ENCODE measurements at regions not wholly inside any gene's neighbourhood (a gene's known extent, or its start where the extent isn't known, plus 50 kb on each side); places are given as distances from the start of the nearest gene placed in this dataset.

GRCh38 chr2:45331410-45331786, 279.7 kb downstream of the SRBD1 start:
- Histone ChIP-seq H4K20me1 (ENCODE audit: insufficient read depth) (no peaks in the 10 kb centered on the region), H3K27me3 (ENCODE audit: insufficient read depth, low read depth, low read length) (no peaks in the 10 kb centered on the region), H3K9me3 (ENCODE audit: low read length) (no peaks in the 10 kb centered on the region), H3F3A (ENCODE audit: insufficient read depth, low read length, poor library complexity, severe bottlenecking) (no peaks in the 10 kb centered on the region), H3K79me2 (replicated peaks; ENCODE audit: insufficient read depth, low read length) (no peaks in the 10 kb centered on the region), H3K4me2 (ENCODE audit: low read length) (no peak overlapping the region), H2AFZ (ENCODE audit: low read depth, low read length) (no peak overlapping the region), H3K9me2 (ENCODE audit: insufficient read depth, low read length) (no peaks in the 10 kb centered on the region), H3K4me3 (ENCODE audit: low read length) (no peak overlapping the region), H3K27ac (ENCODE audit: low read length) (no peak overlapping the region), H3K36me3 (ENCODE audit: insufficient read depth, low read length) (no peaks in the 10 kb centered on the region), H3K9ac (ENCODE audit: low read length) (no peak overlapping the region)
- TF ChIP-seq SMC3 (conservative IDR thresholded peaks at IDR 0.05; ENCODE audit: poor library complexity) = no peak
- TF ChIP-seq MXI1 (conservative IDR thresholded peaks at IDR 0.05; ENCODE audit: poor library complexity, severe bottlenecking) = no peak
- TF ChIP-seq POLR2AphosphoS5 (IDR thresholded peaks at IDR 0.05) = no peak
- no peak for TF ChIP-seq RAD21 (conservative IDR thresholded peaks at IDR 0.05)
- no peak for TF ChIP-seq TAF1 (IDR thresholded peaks at IDR 0.05; ENCODE audit: low read depth)
- TF ChIP-seq REST (IDR thresholded peaks at IDR 0.05; ENCODE audit: borderline replicate concordance) = no peak
- no peak for TF ChIP-seq CTCF (IDR thresholded peaks at IDR 0.05; ENCODE audit: poor library complexity, severe bottlenecking)
- TF ChIP-seq EZH2 (IDR thresholded peaks at IDR 0.05; ENCODE audit: borderline replicate concordance, insufficient read depth, low read length, poor library complexity, severe bottlenecking) = no peak
- TF ChIP-seq EP300 (conservative IDR thresholded peaks at IDR 0.05; ENCODE audit: poor library complexity, severe bottlenecking) = no peak

- Histone ChIP-seq H4K20me1 (ENCODE audit: insufficient read depth) (no peaks in the 10 kb centered on the region), H3K9me3 (ENCODE audit: low read length) (no peaks in the 10 kb centered on the region), H3K4me2 (ENCODE audit: low read length) (no peak overlapping the region), H3K27ac (ENCODE audit: low read length) (no peak overlapping the region), H3K9me2 (ENCODE audit: insufficient read depth, low read length) (no peaks in the 10 kb centered on the region), H2AFZ (ENCODE audit: low read depth, low read length) (no peak overlapping the region), H3K79me2 (replicated peaks; ENCODE audit: insufficient read depth, low read length) (no peaks in the 10 kb centered on the region), H3K9ac (ENCODE audit: low read length) (no peak overlapping the region), H3K36me3 (ENCODE audit: insufficient read depth, low read length) (no peaks in the 10 kb centered on the region), H3K4me3 (ENCODE audit: low read length) (no peak overlapping the region), H3F3A (ENCODE audit: insufficient read depth, low read length, poor library complexity, severe bottlenecking) (no peaks in the 10 kb centered on the region), H3K27me3 (ENCODE audit: insufficient read depth, low read depth, low read length) (no peaks in the 10 kb centered on the region)
- TF ChIP-seq EP300 (conservative IDR thresholded peaks at IDR 0.05; ENCODE audit: poor library complexity, severe bottlenecking) (no peak), RAD21 (conservative IDR thresholded peaks at IDR 0.05) (no peak), TAF1 (IDR thresholded peaks at IDR 0.05; ENCODE audit: low read depth) (no peak), MXI1 (conservative IDR thresholded peaks at IDR 0.05; ENCODE audit: poor library complexity, severe bottlenecking) (no peak), CTCF (IDR thresholded peaks at IDR 0.05; ENCODE audit: poor library complexity, severe bottlenecking) (no peak), POLR2AphosphoS5 (IDR thresholded peaks at IDR 0.05) (no peak), REST (IDR thresholded peaks at IDR 0.05; ENCODE audit: borderline replicate concordance) (no peak), EZH2 (IDR thresholded peaks at IDR 0.05; ENCODE audit: borderline replicate concordance, insufficient read depth, low read length, poor library complexity, severe bottlenecking) (no peak), SMC3 (conservative IDR thresholded peaks at IDR 0.05; ENCODE audit: poor library complexity) (no peak)
Measured at GRCh38 chr2:45330637-45331409, 280.2 kb downstream of the SRBD1 start.
